VCaP (cell line): ENCODE measurements at regions not wholly inside any gene's neighbourhood (a gene's known extent, or its start where the extent isn't known, plus 50 kb on each side); places are given as distances from the start of the nearest gene placed in this dataset.
A peak's percentile ranks its signal among the peaks of the same experiment; 100 is the strongest.

ENCODE experiments used
- H3K27ac ChIP-seq: fragments of 450-650 bp; 2 replicates; pipeline ENCODE4 v1.5.1; 2017
- CTCF ChIP-seq: fragments of 450-650 bp; conservative IDR thresholded peaks from 2 replicates; pipeline ENCODE4 v1.5.1; 2017; ENCODE audit warnings: mild to moderate bottlenecking, moderate library complexity

GRCh38 chr1:91575909-91576519 is 75.4 kb downstream of the CDC7 start:
- TF ChIP-seq CTCF = no peak
- peak overlapping the region; percentile 49 for H3K27ac ChIP-seq

DNA sequence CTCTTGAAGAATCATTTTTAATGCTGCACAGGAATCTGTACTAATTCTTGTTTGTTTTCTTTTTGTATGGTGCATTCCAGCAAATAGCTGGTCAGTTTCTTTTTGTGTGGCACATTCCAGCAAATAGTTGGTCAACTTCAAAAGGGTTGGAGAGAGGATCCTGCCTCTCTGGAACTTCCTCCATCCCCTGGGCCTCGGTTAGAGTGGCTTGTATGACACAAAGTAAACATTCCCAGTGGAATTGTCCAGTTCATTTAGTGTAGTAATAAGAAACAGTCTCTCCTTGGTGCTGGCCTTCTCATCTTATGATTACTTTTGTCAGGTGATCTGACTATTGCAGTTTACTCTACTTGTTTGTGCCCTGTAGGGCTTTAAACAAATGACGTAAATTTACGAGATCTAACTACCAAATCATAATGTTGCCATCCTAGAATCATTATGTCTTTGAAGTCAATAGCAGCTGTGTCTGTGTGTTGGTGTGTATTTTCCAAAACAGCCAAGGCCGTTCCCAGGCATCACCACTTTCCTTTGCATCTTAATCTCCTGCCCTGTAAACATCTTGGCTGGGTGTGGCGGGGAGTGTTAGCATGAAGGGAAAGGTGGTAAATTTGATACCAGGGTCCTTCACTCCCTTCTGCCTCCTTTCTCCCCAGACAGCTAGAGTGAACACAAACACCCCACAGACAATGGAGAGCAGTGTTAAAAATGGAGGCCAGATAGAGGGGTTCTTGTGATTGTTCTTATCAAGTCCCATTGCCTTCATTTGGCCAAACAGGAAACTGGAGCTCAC is 77.9 kb downstream of the CDC7 start:
- peak overlapping the region; percentile 62 for H3K27ac ChIP-seq
- TF ChIP-seq CTCF = no peak

DNA sequence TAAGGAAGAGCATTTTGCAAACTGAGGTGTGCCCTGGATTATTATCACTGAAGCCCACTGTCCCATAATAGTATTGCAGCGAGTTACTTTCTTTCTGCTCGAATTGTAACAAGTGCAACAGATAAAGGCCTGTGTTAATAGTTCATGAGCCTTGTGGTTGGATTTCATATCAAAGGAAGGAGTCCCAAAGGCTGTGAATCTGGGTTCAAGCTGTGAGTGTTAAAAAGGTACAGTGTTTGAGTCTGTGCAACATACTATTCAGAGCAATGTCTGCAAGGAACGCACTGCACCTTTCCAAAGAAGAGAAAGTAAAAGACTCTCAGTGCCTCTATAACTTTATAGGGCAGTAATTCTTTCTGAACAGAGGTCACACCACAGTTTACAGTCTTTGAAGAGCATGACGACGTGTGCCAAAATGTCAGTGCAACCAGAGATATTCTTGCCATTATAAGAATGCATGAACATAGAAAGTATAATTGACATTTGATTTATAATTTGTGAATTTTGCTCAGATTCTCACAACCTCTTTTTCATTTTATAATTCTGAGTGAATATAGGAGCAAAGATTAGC is 79.1 kb downstream of the CDC7 start:
- peak overlapping the region; percentile 62 for H3K27ac ChIP-seq
- no peak for TF ChIP-seq CTCF

GRCh38 chr1:91582431-91582921 is 81.8 kb downstream of the CDC7 start:
- no peak for TF ChIP-seq CTCF
- H3K27ac ChIP-seq = peak overlapping the region; percentile 25

GRCh38 chr1:91583326-91583755 is 82.7 kb downstream of the CDC7 start:
- TF ChIP-seq CTCF = no peak
- H3K27ac ChIP-seq = peak overlapping the region; percentile 25

- H3K27ac ChIP-seq = no peak overlapping the region
- TF ChIP-seq CTCF = no peak
These were observed 83.7 kb downstream of the CDC7 start for GRCh38 chr1:91584309-91584708.

GRCh38 chr1:91584878-91585277 is 84.2 kb downstream of the CDC7 start:
- peak overlapping the region; percentile 52 for H3K27ac ChIP-seq

More at GRCh38 chr1:91584878-91585277, 84.2 kb downstream of the CDC7 start:
- TF ChIP-seq CTCF = no peak
